GM12865 (cell line): ENCODE measurements at regions not wholly inside any gene's neighbourhood (a gene's known extent, or its start where the extent isn't known, plus 50 kb on each side); places are given as distances from the start of the nearest gene placed in this dataset.
"Not testable (repeated sequence)": the region's sequence is repeated elsewhere in the genome, so short reads cannot be mapped to it uniquely, and the experiment has no call there.

Experiments used
- DNase-seq: peaks from one replicate; pipeline ENCODE4 v3.0.0; 2010; ENCODE audit warnings: low read depth
- H3K4me3 ChIP-seq: 2 replicates; pipeline ENCODE4 v1.5.1; 2011; ENCODE audit warnings: mild to moderate bottlenecking, low read depth, low read length, control low read depth
- TF ChIP-seq, protein P1 (sequence below): IDR thresholded peaks from 2 replicates; pipeline ENCODE4 v1.5.1; 2011; ENCODE audit warnings: low read length, control low read depth, low read depth, inconsistent platforms; ENCODE audit not compliant: insufficient read depth; ENCODE audit errors: missing control alignments

DNA sequence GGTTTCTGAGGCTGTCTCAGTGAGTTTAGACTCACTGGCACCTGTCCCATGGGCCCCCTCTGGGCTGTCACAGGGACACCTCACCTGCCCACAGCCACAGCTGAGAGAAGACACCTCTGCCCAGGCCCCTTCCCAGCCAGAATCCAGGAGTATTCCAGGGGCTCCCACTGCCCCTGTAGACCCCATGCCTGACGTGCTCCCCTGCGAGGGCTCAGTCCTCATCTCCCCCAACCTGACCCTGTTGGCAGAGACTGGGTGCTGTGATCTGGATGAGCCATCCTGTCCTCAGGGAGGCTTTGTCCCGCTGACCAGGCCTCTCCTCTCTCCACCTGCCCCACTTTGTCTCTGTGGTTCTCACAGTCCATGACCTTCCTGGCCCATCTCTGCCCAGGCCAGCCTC, 89.4 kb downstream of the DHRS2 start:
- H3K4me3 ChIP-seq: no peak overlapping the region
- no peak for DNase-seq
- TF ChIP-seq, protein P1, sequence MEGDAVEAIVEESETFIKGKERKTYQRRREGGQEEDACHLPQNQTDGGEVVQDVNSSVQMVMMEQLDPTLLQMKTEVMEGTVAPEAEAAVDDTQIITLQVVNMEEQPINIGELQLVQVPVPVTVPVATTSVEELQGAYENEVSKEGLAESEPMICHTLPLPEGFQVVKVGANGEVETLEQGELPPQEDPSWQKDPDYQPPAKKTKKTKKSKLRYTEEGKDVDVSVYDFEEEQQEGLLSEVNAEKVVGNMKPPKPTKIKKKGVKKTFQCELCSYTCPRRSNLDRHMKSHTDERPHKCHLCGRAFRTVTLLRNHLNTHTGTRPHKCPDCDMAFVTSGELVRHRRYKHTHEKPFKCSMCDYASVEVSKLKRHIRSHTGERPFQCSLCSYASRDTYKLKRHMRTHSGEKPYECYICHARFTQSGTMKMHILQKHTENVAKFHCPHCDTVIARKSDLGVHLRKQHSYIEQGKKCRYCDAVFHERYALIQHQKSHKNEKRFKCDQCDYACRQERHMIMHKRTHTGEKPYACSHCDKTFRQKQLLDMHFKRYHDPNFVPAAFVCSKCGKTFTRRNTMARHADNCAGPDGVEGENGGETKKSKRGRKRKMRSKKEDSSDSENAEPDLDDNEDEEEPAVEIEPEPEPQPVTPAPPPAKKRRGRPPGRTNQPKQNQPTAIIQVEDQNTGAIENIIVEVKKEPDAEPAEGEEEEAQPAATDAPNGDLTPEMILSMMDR: no peak

DNA sequence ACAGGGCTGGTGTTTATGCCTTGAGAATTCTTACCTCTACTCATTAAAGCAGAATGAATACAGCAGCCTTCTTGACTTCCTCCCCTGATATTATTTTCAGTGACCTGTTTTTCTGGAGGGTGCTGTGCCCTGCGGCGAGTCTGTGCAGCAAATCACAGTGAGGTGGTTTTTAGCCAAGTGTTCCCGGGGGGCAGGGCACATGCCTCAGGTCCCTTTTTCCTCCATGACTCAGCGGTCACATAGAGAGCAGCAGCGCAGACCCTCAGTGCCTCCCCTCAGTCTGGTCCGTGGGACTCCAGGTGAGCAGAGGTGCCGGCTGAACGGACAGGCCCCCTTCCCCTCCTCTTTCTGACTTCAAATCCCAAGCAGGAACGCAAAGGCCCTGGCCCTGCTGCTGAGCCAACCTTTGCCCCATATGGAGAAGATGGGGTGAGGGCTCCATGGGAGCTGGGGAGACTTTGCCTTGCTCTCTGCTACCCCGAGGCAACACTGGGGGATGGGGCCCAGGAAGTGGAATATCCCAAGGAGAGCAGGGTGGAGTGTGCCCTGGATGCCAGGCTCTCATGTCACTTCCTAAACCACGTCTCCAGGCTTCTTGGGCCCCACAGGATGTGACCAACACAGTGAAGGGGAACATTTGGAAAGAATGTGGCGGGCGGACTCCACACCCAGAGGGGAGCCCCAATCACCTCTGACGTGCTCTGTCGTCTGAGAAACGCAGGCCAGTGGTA, 90.0 kb downstream of the DHRS2 start:
- TF ChIP-seq, protein P1: no peak
- no peak overlapping the region for H3K4me3 ChIP-seq
- DNase-seq: no peak

DNA sequence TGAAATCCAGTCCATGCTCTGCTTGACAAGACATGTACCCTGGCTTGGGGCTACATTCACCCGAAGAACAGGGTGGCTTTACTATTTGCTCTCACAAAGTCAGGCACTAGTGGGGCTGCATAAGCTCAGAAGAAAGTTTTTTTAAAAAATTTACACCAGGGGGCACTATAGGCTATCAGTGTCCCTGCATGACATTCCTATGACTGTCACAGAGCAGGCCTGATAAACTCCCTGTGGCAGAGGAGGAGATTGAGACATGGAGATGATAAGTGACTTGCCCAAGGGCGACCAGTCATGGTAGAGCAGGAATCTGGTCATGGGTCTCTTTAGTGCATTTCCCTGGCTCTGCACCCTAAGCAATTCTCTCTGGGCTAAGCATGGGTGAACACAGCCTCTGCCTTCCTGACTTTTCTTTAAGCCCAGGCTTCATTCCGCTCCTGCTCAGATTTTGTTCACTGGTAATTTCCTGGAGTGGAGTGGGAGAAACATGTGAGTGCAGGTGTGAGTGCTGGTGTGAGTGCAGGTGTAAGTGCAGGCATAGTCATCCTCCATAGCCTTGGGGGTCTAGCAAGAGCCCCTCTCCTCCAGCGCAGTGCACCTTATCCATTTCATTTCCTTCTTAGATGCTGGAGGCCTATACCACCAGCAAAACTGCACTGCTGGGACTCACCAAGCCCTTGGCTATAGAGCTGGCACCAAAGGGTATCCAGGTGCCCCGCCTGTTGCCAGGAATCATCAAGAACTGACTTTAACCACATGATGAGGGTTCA, 91.6 kb downstream of the DHRS2 start:
- no peak overlapping the region for H3K4me3 ChIP-seq
- DNase-seq: peak; percentile 46
- TF ChIP-seq, protein P1: peak; percentile 32

DNA sequence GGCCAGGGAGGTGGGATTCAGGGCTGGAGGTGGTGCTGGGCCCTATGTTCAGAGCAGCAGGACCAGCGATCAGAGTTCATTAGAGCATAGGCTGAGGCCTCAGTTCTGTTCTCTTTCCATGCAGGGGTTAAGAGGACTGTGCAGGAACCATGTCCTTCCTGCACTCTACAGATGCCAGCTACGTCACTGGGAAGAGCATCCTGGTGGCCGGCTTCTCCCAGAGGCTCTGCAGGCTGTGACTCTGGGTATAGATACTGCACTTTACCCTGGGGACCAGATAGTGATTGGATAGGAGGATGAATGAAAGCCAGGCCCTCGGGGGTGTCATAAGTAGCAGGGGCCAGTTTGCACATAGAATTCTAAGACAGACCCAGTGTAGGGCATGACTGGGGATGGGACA, 92.6 kb downstream of the DHRS2 start:
- TF ChIP-seq, protein P1: no peak
- H3K4me3 ChIP-seq: no peak overlapping the region
- DNase-seq: no peak

DNA sequence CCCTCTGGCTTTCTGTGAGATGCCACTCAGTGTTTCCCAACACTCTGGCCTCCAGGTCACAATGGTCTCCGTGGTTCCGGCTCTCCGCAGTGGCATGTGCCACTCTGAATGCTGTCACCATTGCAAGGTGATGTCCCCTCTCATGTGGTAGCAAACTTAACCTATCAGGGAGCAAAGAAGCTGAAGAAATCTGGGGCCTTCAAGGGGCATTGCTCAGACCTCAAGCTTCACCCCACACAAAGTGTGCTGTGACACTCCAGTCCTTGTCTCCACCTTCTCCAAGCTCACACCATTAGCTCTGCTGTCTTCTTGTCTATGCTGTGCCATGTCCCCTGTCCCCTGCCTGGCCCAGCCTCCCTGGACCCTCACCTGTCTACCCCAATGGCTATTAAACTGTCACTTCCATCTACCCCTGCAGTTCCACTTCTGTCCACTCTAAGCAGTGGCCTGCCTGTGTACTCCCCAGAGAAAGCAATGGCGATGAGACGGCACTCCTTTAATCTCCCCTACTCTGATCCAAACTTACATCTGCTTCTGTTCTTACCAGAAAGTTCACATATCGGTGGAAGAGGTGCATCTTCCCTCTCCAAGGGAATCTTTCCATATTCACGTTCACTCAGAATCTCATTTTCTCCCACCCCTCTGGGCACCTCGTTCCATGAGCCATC, 93.7 kb downstream of the DHRS2 start:
- TF ChIP-seq, protein P1: no peak

DNA sequence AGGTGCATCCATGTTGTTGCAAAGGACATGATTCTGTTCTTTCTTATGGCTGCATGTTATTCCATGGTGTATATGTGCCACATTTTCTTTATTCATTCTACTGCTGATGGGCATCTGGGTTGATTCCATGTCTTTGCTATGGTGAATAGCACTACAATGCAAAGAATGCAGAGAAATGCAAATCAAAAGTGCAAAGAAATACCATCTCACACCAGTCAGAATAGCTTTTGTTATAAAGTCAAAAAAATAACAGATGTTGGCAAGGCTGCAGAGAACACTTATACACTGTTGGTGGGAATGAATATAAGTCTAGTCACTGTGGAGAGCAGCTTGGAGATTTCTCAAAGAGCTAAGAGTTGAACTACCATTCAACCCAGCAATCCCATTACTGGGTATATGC, 99.2 kb downstream of the DHRS2 start:
- TF ChIP-seq, protein P1: no peak
- DNase-seq: no peak
- H3K4me3 ChIP-seq: no peak overlapping the region

More for the DNA sequence above, 93.7 kb downstream of the DHRS2 start:
- no peak overlapping the region for H3K4me3 ChIP-seq
- no peak for DNase-seq

DNA sequence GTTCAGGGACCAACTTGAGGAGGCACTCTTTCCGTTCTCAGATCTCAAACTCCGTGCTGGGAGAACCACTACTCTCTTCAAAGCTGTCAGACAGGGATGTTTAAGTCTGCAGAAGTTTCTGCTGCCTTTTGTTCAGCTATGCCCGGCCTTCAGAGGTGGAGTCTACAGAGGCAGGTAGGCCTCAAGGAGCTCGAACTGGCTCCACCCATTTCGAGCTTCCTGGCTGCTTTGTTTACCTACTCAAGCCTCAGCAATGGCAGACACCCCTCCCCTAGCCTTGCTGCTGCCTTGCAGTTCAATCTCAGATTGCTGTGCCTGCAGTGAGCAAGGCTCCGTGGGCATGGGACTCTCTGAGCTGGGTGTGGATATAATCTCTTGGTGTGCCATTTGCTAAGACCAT, 108.2 kb downstream of the DHRS2 start:
- not testable (repeated sequence) for H3K4me3 ChIP-seq, DNase-seq
